ENCODE measurements at regions not wholly inside any gene's neighbourhood (a gene's known extent, or its start where the extent isn't known, plus 50 kb on each side); places are given as distances from the start of the nearest gene placed in this dataset.

- no peak for TF ChIP-seq REST (IDR thresholded peaks at IDR 0.05; ENCODE audit: borderline replicate concordance)
- TF ChIP-seq, protein P1, sequence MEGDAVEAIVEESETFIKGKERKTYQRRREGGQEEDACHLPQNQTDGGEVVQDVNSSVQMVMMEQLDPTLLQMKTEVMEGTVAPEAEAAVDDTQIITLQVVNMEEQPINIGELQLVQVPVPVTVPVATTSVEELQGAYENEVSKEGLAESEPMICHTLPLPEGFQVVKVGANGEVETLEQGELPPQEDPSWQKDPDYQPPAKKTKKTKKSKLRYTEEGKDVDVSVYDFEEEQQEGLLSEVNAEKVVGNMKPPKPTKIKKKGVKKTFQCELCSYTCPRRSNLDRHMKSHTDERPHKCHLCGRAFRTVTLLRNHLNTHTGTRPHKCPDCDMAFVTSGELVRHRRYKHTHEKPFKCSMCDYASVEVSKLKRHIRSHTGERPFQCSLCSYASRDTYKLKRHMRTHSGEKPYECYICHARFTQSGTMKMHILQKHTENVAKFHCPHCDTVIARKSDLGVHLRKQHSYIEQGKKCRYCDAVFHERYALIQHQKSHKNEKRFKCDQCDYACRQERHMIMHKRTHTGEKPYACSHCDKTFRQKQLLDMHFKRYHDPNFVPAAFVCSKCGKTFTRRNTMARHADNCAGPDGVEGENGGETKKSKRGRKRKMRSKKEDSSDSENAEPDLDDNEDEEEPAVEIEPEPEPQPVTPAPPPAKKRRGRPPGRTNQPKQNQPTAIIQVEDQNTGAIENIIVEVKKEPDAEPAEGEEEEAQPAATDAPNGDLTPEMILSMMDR (IDR thresholded peaks at IDR 0.05; ENCODE audit: poor library complexity, severe bottlenecking) = no peak
Measured at GRCh38 chr1:187847531-187847930, 1018.8 kb downstream of the PLA2G4A start.
